ENCODE measurements at regions not wholly inside any gene's neighbourhood (a gene's known extent, or its start where the extent isn't known, plus 50 kb on each side); places are given as distances from the start of the nearest gene placed in this dataset.

DNA sequence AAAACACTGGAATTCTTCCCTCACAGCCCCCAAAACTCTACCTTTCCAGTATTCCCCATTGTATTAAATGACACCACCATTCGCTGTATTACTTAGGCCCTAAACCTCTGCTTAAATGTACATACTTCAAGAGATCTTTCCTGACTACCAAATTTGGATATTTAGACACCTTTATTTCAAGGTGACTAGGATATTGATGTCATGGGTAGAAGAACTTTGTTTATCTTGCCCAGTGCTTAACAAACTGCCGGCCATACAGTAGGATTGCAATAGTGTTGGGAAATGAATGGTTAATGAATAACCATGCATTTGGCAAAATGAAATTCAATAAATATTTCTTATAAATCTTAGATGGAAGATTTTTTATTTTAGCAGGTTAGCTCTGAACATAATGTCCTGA lies 86.2 kb upstream of the CA10 start:
- DNase-seq, result no peak

DNA sequence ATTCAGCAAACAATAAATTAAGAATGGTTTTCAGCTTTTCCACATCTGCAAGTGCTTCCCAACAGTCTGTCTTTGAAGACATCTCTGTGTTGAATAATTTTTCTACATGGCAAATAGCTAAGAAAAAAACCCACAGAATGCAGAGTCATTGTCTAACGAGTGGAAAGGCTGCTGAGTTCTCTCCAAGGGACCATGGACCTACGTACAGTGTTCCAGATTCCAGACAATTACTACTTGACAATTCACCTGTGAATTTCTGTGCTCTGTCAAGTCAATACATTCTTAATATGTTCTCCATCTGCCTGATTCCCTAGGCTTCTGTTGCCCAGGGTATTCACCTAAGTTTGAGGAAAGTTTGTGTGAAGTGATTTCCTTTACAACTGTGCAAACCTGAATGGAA lies 83.8 kb upstream of the CA10 start:
- DNase-seq, result no peak

DNA sequence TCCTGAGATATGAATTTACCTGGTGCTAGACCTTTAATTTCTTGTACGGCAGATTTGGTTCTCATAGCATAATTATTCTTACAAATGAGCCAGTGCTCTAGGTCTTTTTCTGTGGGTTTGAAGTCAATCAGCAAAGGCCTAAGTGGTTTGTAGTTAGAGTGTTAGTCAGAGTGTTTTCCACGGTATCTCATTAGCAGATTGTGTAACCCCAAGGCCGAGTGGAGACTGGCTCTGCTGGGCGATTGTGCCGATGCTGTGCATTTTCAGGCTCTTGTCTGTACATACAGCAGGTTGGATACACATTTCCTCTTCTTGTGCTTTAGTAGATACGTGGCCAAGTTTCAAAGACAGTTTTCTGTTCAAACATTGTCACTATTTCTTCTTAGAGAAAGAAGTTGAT lies 78.6 kb upstream of the CA10 start:
- no peak for DNase-seq

DNA sequence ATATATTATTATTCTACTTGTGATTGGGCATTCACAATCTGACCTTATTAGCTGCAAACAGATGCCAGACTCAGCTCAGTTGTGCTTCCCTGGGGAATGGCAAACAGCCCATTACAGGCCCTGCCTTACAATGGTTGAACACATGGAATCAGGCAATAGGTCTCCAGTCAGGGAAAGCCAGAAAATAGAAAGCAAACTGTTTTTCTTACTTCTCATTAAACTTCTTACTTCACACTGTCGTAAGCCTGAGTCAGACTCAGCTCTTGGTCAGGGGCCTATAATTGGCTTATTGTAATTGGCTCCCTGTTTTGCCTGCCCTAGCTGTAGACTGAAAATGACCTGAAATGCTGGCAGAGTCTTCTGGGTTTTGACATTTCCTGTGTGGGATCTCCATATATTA lies 77.0 kb upstream of the CA10 start:
- DNase-seq, result peak in 15 of 56 donors; percentile 1 to 42 (median 8)

DNA sequence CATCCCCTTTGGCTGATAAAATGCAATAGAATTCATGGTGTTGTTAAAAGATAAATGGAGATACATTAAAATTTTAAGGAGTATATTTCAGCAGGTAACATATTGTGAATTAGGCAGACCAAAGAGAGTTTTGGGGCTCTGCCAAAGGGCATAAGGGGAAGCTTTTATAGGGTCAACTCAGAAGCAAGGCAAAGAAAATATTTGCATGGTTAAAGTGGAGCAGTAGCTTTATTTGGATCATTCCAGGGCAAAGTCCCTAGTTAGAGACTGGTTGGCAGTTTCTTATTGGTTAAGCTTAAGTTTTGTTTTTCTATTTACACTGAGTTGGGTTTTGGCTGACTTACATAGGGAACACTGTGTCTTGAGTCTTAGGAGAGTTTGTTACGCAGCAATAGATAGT lies 75.1 kb upstream of the CA10 start:
- no peak for DNase-seq

DNA sequence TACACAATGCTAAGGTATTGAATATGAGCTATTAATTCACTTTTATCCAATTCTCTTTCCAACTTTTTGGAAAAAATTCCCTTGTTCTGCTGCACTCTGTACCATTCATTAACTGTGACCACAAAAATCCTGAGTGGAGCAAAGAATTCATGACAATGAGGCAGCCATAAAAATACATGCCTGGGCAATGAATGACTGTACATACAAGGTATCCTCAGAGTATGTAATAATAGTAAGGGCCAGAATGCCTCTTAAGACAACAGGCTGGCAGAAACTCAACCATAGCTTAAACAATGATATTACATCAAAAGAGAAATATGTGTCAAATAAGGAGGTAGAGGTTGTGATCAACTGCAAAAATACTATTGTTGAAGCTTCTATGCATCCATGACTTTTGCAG lies 74.7 kb upstream of the CA10 start:
- DNase-seq, result no peak

DNA sequence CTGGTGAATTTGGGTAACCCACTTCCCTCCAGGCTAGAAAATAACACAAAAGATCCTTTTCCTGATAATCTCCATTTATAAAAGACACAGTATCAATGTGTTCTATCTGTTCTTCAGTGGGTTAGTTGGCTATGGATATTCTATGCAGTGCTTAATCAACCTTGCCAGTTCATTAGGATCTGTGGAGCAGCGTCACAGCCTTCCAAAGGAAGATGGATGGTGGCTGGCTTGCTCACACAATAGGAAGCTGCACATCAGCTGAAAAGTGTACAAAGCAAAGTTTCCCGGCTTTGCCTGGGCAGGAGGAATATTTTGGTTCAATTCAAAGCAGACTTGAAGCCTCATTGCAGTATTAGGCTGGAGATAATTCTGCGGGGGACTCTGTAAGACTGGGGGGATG lies 70.3 kb upstream of the CA10 start:
- DNase-seq, result no peak

DNA sequence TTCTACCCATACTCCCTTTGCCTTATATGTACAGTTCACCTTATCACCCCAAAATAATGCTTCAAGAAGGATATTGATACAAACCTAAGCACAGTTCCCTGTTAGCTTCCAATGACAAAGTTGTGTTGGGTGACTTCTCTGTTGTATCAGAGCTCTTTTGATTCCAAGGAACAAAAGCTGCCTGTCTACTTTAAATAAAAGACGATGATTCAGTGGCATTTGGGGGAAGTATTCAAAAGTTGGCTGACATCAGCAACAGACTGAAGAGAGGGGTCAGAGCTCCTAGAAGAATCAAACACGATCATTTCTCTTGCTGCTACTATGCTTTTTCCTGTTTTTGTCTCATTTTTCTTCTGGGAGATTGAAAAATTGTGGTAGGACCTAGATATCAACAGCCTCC lies 69.4 kb upstream of the CA10 start:
- DNase-seq, result no peak

DNA sequence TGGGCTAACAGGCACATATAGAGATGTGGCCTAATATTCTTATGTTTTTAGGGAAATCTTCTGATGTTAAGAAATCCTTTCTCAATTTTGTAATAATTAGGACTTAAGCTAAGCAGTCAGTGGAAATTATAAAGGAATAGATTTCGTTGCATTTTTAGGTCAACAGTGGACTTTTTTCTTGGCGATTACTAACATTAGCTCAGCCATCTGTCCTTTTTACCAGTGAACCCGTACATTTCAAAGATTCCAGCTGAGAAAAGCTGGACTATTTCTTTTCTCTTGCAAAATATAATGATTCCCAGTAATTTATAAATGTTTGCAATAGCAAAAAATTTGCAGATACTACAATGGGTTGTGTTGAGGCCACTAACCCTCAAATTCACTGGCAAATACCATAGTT lies 54.9 kb upstream of the CA10 start:
- no peak for DNase-seq

DNA sequence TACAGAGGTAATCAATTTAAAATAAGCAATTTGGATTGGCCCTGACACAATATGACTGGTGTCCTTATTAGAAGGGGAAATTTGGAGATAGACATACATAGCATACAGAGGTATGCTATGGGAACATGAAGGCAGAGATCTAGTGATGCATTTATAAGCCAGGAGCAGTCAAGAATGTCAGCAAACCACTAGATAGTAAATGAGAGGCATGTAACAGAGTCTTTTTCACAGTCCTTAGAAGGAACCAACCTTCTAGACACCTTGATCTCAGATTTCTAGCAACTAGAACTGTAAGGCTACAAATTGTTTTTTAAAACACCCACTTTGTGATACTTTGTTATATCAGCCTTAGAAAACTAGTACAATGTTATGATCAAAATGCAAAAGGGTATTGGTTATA lies 54.3 kb upstream of the CA10 start:
- DNase-seq, result no peak

DNA sequence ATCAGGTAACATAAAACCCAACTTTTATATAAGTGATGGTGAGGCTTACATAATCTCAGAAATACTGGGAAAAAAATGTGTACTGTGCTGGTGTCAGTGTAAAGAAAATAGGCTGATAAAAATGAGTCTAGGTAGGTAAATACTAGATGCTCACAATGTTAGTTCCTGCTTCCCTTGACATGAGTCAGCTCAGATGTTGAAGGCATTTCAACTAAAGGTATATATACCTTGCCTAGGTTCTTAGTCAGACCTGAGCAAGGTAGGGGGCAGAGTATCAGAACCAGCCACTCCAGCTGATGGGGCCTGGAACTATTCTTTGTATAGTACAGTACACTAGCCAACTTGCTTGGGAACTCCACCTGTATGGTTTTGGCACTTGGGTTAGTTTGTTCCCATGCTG lies 51.0 kb upstream of the CA10 start:
- no peak for DNase-seq
